SH-SY5Y (cell line): ENCODE measurements at regions not wholly inside any gene's neighbourhood (a gene's known extent, or its start where the extent isn't known, plus 50 kb on each side); places are given as distances from the start of the nearest gene placed in this dataset.

ENCODE experiments used
- GATA2 ChIP-seq: IDR thresholded peaks from 2 replicates; pipeline ENCODE4 v1.6.1; 2011; ENCODE audit warnings: mild to moderate bottlenecking, low read depth, low read length
- GATA3 ChIP-seq: IDR thresholded peaks from 2 replicates; pipeline ENCODE4 v1.6.1; 2011; ENCODE audit warnings: low read depth, mild to moderate bottlenecking, low read length, moderate library complexity

DNA sequence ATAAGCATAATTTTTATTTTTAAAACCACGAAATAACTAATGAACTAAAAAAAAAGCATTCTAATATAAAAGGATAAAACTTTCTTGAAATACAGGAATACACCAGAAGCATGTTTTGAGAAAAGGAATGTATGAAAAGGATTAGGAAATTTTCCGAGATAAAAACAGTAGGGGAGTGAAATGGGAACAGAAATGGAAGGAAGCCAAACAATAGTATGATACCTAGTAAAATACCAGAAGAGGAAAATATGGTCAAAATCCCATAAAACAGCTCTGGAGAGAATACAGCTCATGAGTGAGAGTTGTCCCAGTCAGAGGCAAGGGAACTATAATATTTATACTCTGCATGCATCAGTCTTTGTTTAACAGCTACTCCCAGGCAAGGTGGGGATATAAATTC is 1016.2 kb downstream of the SLC6A15 start:
- TF ChIP-seq GATA2 = no peak
- no peak for TF ChIP-seq GATA3
